Muscle of back (tissue), 3 donors: ENCODE measurements at regions not wholly inside any gene's neighbourhood (a gene's known extent, or its start where the extent isn't known, plus 50 kb on each side); places are given as distances from the start of the nearest gene placed in this dataset.

ENCODE experiments used
- DNase-seq, 3 donors: peaks; one replicate each; pipeline versions ENCODE4 v3.0.0 to v3.0.0-alpha.2; 2013

DNA sequence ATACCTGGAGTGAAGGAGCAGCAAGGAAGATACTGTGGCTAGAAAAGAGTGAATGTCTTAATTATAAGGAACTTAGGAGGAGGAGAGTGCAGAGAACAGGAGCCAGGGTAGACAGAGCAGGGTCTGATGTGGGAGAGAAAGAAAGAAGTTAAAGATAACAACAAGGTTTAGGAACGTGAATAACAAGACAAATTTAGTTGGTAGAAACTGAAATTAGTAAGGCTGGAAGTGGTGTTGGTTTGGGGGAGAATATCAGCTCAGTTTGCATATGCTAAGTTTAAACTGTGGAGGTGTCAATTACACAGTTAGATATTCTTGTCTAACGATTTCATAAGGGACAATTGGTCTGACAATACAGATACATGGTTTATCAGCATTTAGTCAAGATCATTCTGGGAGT is 1123.7 kb upstream of the PABPC4L start:
- no peak for DNase-seq

DNA sequence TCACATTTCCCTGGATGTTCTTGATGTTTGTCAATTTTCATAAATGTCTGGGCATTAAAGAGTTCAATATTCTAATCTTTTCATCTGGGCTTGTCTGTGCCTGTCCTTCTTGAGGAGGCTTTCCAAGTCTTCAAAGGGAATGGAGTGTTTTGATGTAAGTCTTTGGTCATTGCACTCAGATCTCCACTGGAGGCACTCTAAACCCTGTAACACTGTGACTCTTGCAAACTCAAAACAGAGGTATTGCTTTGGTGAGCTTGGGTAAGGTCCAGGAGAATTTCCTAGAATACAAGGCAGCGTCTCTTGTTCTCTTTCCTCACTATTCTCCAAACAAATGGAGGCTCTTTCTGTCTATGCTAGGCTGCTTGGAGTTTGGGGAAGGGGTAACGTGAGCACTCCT is 1118.1 kb upstream of the PABPC4L start:
- no peak for DNase-seq

DNA sequence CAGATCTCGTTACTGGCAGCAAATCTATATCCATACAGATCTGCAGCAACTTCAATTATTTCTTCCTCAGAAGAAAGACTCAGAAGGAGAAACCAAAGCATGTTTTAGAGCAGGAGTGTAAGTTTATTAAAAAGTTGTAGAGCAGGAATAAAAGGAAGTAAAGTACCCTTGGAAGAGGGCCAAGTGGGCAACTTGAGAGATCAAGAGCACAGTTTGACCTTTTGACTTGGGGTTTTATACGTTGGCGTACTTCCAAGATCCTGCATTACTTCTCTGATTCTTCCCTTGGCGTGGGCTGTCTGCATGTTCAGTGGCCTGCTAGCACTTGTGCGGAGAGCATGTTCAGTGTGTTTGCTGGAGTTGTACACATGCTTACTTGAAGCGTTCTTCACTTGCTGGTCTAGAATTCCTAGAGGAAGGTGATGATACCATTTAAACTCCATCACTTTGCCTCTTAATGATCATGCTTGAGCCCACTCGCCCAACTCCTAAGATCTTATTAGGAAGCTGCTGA is 1114.7 kb upstream of the PABPC4L start:
- DNase-seq: no peak

DNA sequence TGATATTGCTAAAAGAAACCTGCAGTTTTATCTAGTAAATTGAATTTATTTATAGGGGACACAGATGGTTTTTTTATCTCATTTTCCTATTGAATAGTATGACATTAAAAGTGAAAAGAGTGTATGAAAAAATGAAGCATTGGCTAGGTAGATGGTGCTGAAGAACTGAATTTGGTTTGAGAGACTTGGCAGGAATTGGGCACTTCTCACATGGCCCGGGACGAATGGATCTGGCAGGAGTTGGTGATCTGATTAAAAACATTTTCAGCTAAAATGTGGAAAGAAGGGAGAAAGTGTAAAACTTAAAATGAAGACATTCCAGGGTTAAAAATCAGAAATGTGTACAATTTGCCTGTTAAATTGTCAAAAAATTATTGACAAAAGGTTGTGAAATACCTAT is 1088.5 kb upstream of the PABPC4L start:
- no peak for DNase-seq

DNA sequence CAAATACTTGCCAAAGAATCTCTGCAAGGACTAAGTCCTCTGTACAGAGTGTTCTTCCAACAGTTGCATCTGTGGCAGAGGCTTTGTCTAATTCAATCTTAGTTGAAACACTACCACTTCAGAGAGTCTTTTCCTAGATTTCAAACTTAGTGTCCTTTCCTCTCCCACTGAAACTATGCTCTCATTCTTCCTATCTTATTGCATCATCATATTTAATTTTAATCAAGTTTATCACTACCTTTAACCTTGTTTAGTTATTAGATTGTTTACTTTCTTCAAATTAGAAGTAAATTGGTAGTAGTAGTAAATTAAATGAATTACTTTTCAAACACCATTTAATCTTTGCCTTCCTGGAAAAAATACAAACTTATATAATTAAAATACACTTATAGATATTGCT is 1082.3 kb upstream of the PABPC4L start:
- no peak for DNase-seq

DNA sequence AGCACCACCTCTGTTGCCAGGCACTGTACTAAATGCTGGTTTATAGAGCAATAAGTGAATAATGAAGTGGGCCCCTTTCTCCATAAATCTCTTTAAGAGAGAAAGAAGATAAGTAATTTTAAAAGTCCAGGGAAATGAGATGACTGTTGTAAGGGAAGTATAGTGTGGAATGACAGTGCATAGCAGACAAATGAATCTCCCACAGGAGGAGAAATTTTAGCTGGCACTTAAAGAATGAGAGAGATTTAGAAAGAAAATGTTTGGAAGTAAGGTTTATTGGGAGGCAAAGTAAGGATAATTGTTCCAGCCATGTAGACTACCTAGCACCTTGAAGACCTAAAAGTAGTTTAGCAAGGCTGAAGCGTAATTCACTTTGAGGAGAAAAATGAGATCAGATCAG is 1081.1 kb upstream of the PABPC4L start:
- no peak for DNase-seq

DNA sequence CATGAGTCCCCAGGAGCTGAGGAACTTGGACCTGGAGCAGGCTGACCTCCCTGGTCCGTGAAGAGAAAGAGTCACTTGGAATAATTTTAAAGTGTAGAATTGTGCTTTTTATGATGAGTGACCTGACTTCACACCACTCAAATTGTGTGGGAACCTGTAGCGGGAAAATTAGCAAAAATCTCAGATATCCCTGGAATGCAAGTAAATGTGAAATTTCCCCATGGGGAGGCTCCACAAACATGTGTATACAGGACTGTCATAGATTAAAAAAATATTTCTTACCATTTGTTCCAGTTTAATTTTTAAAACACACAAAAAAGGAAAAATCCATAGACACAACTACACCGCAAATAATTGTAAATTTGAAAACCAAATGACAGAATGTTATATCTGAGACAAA is 1079.6 kb upstream of the PABPC4L start:
- DNase-seq: no peak

DNA sequence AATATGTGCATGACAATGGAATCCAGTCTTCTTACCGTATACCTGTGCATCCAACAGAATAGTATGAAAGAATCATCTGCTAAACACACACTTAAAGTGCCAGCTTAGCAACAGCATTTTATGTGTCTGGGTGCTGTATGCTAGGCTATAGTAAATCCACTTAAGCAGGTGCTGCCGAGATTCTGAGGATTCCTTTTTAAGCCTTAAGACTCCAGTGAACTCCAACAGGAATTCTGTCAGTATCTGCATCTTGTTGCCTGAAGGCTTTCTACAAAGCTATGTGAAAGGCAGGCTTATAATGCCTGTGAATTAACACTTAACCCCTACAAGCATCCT is 1076.4 kb upstream of the PABPC4L start:
- DNase-seq: no peak

DNA sequence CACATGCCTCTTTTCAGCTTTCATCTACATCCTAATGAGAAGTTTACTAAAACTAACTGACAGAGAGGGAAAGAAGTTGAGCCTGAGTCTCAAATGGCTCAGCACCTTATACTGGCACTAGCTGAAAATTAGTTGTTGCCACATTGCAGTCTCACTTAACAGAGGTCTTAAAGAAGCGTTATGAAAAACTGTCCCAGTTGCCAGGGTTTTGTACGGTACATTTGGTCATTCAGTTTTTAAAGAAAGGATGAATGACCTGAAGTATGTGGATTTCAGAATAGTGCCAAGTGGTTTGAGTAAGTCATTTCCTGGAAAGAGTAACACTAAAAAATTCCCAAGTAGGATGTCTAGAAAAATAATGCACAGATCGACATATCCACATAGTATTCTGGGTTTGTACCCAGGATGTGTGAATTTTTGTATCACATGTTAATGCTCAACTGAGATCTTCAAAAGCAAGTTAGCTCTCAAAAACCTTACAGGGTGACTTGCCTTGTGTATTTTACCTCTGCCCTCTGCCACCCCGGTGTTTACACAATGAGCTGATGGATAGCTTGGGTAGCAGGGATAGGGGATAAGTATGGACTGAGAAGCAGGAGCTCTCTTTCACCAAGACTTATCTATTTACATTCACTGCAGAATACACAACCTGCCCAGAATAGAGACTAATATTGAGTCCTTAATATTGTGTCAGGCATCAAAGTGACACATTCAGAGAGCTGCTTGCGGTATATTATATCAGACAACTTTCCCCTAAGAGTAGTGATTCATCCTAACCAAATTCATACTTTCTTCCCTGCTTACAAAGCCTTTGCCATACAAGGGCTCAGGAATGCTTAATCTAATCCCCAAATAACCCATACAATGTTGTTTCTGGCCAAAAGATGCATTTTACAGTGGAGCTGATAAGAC is 1075.7 kb upstream of the PABPC4L start:
- DNase-seq: peak in 1 of 3 donors; percentile 47

DNA sequence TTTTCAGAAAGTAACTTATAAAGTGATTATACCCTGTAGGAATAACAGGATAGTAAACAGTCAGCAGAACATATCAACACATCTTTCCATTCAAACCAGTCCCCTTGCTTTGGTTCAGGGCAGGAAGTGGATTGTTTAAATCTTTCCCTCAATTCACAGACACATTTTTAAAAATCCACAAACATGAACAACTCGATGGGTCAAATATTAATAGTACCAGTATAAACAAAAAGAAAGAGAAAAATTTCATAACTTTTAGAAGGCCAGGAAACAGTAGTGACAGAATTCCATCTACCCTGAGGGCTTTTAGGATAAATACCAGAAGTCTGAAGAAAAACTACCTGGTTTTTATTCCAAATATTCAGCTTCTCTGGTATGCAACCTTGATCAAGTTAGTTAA is 1072.8 kb upstream of the PABPC4L start:
- DNase-seq: no peak

DNA sequence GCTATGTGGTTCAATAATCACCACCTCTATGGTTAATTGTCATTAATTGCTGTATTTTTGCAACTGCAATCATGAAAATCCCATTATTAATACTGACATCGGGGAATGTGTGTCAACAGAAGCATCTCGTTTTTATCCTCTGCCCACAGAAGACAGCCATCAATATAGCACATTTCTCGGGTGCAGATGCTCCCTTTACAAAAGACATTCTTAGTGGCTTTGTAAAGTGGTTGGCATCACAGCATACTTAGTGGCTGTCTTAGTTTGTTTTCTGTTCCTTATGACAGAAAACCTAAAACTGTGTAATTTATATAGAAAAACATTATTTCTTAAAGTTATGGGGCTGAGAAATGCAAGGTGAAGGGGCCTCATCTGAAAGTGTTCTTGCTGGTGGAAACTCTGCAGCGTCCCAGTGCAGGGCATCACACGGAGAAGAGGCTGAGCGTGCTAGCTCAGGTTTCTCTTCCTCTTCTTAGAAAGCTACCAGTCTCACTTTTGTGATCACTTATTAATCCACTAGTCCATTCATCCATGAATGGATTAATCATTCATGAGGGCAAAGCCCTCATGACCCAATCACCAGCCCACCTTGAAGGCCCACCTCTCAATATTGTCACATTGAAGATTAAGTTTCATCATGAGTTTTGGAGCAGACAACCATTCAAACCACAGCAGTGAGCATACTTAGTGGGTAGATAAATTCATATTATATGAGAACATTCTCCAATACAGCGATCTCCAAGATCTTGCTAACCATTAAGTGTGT is 1067.7 kb upstream of the PABPC4L start:
- DNase-seq: no peak

DNA sequence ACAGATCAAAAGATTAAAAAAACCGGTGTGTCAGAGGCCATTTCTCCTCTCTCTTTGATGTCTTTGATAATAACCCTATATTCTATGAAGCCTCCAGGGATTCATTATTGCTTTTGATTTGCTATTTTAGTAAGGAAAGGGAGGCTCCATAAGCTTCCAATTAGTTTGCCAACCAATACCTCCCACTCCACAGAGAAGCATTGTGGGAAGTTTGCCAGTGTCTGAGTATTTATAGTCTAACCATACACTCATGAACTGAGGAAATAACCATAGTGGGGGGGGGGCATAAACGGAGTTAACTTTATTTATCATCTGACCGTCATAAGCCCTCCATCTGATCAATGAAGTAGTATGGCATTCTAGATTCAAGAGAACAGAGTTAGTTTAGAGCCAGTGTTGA is 1066.8 kb upstream of the PABPC4L start:
- no peak for DNase-seq

DNA sequence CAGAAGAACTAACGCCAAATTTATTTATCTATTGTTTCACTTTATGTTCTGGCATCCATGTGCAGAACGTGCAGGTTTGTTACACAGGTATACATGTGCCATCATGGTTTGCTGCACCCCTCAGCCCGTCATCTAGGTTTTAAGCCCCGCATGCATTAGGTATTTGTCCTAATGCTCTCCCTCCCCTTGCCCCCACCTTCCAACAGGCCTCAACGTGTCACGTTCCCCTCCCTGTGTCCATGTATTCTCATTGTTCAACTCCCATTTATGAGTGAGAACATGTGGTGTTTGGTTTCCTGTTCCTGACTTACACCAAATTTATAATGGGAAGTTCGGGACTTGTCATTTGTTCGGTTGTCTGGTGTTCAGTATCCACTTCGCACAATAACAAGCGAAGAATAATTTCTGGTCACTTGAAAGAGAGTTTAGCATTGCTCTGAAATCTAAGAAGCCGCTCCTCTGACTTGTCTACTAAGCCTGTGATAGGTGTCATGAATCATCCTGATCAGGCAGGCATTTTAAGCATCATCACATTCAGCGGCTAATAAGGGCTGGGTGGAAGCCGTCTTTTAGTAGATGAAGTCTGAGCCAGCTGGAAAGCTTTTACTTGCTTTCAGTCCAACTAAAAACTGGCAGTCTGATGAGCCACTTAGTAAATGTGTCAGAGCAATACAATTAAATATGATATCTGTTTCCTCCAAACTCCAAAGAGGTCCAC is 1065.7 kb upstream of the PABPC4L start:
- DNase-seq: peak; percentile 6 to 25 (median 10)

DNA sequence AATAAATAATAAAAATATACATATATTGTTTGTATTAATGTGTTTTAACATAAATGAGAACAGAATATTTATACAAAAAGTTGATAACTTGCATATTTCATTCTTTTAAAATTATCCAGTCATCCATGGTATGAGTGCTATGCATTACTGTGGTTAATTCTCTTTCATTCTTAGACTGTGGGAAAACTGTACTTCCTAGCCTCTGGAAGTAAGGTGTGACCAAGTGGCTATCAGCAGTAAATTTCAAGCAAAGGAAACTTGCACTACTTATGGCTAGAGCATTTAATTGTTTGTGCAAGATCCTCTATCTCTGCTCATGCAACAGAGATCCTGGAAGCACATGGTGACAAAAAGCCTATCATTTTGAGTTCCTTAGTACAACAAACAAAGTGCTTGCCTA is 1054.5 kb upstream of the PABPC4L start:
- DNase-seq: peak in 1 of 3 donors; percentile 31

DNA sequence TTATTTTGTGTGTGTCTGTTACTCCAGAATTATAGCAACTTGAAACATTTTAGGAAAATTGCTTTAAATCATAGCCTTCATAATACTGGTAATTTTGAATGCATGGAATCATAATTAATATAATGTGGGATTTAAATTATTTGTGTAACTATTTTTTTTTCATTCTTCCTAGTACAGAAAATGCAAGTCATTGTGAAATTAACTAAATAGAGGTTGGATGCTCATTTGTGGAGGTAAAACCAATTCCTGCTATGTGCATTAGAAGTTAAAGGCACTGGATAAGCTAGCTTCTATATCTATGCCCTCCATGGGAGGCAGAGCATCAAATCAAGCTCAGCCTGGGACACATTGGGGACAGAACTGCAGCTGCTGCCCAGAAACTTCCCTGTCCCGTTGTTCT is 1048.5 kb upstream of the PABPC4L start:
- DNase-seq: no peak

DNA sequence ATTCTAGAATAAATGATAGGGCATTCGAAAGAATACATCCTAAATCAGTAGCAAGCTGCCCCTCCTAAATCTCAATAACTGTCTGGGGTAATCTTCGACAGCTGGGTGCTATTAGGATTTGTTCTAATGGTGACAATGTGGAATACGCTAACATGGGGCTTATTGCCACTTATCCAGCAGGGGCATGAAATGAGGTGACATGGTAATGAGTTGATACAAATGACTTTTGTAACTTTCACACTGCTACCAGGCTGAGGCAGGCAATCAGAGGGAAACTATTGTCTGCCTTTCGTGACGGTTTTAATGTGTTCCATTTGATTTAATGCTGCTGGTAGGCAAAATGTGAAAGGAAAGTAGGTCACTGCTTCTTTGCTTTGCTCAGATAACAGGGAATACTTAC is 1047.4 kb upstream of the PABPC4L start:
- DNase-seq: no peak

DNA sequence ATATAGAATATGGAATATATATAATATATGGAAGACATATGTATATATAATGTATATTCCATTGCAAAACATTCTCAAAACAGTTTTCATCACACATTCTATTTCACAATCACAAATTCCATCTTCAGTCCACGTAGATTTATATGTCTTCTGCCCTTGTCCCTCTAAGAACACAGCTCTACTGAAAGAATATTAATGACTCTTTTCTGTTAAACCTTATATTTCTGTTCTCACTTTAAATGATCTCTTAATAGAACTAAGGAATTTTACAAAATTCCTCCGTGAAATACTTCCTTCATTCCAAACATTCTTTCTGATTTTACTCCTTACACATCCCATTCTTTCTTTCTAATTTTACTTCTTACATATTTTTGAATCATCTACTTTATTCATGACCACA is 1043.1 kb upstream of the PABPC4L start:
- DNase-seq: peak in 1 of 3 donors; percentile 43

DNA sequence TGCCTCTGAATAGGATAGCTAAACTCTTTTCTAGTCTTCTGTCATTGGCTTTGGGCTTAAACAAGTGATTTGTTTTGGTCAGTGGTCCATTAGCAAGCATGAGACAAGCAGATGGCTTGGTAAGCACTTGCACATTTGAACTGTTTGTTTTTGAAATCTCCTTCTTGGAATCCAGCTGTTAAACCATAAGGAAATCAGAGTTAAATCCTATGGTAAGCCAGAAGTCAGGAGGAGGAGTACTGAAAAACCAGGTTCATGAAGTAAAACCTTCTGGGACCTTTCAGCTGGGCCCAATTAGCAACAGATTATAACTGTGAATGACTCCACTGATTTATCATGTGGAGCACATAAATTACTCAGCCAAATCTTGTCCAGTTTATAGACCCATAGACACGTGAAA is 1042.5 kb upstream of the PABPC4L start:
- peak in 2 of 3 donors; percentile 18 to 23 for DNase-seq

DNA sequence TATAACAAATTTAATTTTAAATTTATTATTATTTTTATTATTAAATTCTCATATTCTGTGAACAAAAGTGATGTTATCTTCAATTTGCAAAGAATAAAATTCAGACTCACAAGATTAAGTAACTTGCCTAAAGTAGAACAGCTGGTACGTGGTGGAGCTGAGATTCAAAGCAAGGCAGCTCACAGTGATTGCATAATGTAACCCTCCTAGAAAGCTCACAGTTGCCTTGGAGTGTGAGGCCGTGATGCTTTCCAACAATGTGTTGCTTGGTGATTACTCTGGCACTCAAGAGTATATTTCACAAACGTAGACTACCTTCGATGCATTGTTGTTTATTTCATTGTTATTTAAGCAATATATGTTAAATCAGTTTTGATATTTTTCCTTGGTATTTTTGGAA is 1039.2 kb upstream of the PABPC4L start:
- peak in 1 of 3 donors; percentile 3 for DNase-seq

DNA sequence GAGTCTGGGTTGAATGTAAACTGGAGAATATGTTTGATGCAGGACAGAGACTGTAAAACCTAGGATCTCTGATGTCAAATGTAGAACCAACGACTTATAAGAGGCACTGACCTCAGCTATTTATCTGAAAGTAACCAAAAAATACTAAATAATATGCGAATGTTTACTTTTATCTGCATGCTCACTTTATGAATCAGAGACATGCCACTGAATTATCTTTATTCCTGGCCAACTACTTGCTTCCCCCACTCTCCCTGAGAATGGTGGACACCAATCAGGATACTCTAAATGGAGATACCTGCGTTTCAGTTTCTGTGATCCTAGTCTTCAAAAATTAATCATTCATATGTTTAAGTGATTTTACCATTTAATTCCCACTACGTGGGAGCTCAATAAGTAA is 1038.4 kb upstream of the PABPC4L start:
- no peak for DNase-seq

DNA sequence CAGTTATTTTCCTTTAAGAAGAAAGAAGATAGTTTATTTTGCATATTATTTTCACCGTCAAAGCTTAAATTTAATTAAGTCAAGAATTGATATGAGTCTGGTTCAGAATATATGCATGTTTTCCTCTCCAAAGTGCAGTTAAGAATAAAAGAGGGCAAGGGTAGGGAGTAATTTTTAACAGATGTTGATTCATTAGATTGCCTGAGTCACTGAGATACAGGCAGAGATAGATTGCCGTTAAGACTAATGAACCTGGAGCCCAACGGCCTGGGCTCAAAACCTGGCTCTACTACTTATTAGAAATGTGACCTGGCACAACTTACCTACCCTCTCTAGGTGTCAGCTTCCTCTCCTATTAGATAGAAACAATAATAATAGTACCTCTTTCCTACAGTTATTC is 1037.4 kb upstream of the PABPC4L start:
- DNase-seq: peak in 1 of 3 donors; percentile 7

DNA sequence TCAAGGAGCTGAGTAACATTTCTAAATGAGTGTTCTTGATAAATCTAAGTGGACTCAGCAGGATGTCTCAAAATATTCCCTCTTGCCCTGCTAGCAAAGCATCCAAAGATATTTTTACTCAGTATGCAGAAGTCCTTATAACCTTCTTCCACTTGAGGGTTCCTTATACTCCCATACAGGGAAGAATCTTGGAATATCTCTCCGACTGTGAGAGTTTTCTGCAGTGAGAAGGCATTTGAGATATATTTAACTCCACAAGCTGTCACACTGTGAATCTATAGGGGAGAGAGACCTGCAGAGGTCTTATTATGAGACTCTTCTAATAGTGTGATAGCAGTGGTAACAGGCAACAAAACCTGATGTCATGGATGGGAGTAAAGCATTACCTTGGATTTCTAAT is 1034.5 kb upstream of the PABPC4L start:
- no peak for DNase-seq
